HG03139 (cell line): ENCODE measurements at regions not wholly inside any gene's neighbourhood (a gene's known extent, or its start where the extent isn't known, plus 50 kb on each side); places are given as distances from the start of the nearest gene placed in this dataset.
"Not testable (repeated sequence)": the region's sequence is repeated elsewhere in the genome, so short reads cannot be mapped to it uniquely, and the experiment has no call there.

Experiments used
- ATAC-seq: cut with Tn5 transposase; IDR thresholded peaks from one replicate; pipeline ENCODE4 v1.9.1; 2021; ENCODE audit not compliant: unreplicated experiment

GRCh38 chr14:51342226-51342625 is 102.2 kb downstream of the TMX1 start:
- no peak for ATAC-seq

DNA sequence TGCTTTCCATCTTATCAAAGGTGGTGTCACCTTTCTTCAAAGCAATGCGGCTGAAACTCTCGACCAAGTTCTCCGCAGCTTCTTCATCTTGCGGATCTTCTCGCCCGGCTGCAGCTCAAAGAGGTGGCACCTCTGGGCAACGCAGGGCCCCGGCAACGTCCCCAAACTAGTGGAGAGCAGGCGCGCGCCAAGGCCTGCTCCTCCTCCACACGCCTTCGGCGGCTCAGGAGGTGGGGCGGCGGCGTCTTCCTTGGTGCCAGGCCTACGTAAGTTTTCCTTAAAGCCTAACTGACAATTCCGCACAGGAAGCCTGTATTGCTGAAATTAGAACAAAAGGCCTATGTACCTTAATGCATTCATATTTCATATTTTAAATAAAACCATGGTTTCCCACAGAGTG is 112.0 kb downstream of the TMX1 start:
- no peak for ATAC-seq

DNA sequence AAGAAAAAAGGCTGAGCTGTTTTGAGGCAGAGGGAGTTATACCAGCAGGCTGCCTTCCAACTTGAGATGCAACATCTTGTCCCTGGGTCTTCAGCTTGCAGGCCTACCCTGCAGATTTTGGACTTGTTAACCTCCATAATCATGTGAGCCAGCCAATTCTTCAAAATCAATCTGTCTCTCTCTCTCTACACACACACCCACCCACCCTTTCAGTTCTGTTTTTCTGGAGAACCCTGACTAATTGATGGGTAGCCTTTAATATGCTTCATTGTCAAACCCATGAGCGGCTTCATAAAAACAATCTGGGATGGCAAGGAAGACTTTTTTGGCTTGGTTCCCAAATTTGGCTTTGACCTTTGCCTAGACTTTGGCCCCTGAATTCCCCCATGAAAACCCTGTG is 113.9 kb downstream of the TMX1 start:
- ATAC-seq: no peak

DNA sequence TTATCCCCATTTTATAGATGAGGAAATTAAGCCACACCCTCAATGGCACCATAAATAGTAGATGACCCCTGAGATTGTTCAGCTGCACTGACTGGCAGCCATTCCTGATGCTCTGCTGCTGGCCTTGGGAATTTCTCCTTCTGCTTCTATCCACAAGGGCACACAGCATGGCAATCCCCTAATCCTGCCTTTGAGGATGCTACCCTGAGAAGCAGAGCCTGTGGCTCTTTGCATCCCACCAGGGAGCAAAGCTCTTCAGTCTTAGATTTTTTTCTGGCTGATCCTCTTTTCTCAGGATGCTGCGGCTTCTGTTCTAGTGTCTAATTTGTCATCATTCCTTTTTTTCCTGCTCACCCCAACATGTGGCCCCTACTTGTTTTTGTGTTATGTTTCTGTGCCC is 114.8 kb downstream of the TMX1 start:
- ATAC-seq: no peak

DNA sequence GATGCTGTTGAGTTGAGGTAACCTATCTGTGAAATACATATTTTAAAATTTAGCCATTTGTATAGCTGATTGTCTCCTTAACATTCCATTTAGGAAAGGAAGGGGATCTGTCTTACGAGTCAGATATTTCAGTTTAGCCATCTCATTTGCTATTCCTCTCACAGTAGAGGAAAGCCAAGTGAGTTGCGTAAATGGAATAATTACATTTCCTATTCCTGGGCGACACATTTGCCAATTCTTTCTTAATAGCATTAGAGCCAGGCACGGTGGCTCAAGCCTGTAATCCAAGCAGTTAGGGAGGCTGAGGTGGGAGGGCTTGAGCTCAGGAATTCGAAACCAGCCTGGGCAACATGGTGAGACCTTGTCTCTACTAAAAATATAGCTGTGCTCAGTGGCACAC is 116.3 kb downstream of the TMX1 start:
- no peak for ATAC-seq

GRCh38 chr14:51357250-51357649 is 117.2 kb downstream of the TMX1 start:
- ATAC-seq: no peak

- no peak for ATAC-seq
These were observed 120.5 kb downstream of the TMX1 start for GRCh38 chr14:51360592-51360991.

- no peak for ATAC-seq
These were observed 125.4 kb downstream of the TMX1 start for GRCh38 chr14:51365241-51365965.

GRCh38 chr14:51366460-51366859 is 126.4 kb downstream of the TMX1 start:
- ATAC-seq: not testable (repeated sequence)

DNA sequence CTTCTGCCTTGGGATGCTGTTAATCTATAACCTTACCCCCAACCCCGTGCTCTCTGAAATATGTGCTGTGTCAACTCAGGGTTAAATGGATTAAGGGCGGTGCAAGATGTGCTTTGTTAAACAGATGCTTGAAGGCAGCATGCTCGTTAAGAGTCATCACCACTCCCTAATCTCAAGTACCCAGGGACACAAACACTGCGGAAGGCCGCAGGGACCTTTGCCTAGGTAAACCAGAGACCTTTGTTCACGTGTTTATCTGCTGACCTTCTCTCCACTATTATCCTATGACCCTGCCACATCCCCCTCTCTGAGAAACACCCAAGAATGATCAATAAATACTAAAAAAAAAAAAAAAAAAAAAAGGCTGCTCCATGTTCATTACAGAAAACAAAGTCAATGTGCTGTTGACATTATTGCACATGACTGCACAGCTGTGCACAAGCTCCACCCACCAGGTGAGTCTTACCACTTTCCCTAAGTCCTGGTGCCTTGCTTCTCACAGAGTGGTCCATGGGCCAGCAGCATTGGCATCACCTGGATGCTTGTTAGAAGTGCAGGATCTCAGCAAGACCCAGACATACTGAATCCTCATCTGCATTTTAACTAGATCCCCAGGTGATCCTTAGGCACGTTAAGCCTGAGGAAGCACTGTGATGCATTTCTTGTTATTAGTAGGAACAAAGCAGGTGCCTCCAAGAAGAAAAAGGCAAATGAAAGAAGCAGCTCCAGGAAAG is 127.0 kb downstream of the TMX1 start:
- ATAC-seq: not testable (repeated sequence)

- ATAC-seq: no peak
These were observed 127.5 kb downstream of the TMX1 start for GRCh38 chr14:51367600-51367931.

DNA sequence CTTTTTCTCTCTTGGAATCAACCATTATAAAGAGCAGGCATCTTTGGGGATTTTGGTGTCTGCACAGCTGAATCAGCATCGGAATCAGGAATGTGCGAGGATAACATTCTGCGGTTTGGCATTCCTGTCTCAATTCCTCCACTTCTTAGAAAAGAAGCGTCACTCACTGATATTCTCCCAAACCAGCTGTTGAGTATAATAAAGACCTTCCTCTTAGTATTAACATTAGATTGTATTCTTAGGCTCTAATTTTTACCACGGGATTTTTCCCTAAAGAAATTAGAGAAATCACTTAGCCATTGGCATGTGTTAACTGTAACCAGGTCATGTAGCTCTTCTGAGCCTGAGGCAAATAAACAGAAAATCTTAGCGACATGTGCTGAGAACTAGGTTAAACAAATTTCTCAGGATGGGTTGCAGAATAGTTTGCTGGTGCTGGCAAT is 128.7 kb downstream of the TMX1 start:
- no peak for ATAC-seq

DNA sequence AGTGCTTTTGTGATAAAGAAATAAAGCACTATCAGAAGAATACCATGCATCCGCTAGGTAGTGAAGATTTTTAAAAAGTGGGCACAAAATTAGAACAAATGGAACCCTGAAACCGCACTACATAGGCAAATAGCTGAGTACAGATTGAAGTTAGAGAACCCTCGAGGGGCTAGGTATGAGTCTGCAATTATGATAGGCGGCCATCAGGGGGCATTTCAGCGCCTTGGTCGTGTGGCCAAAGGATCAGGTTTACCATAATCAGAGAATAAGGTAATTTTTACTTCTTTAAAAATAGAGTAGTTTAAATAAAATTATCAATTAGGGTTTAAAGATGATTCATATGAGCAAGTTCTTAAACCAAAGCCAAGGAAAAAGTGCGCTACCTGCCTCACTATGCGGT is 129.8 kb downstream of the TMX1 start:
- ATAC-seq: no peak

- ATAC-seq: no peak
These were observed 130.8 kb downstream of the TMX1 start for GRCh38 chr14:51370758-51371386.

DNA sequence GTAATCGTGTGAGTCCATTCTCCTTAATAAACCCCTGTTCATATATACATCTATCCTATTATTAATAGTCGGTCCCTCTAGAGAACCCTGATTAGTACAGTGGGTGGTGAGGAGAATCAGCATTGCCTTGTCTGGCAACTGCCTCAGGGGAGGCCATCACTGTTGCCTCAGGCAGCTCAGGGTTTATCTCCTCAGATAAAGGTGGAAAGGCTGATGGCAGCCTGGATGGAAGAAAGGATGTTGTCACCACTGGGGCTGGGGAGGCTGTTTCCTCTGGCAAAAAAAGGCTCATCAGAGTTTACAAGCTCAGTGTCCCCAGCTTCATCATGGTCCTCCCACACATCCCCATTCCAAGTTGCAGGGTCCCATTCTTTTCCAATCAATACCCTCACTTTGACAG is 137.1 kb downstream of the TMX1 start:
- ATAC-seq: not testable (repeated sequence)

DNA sequence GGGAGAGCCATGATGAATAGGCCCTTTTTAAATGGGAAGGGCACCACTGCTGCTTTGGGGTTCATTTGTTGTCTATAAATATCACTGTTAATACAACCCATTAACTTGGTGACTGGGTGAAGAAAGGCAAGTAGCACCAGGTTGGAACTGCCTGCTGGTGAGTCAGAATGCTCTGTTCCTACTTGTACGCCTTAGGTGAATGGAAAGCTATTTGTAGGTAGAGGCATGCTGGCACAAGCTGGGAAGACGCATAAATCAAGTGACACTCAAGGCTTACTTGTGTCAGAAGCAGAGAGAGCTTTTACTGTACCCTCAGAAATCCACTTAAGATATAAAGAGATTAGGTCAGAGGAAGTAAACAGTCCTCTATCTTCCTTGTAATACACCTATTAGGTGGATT is 142.5 kb downstream of the TMX1 start:
- ATAC-seq: no peak

GRCh38 chr14:51386411-51386810 is 146.4 kb downstream of the TMX1 start:
- ATAC-seq: no peak

DNA sequence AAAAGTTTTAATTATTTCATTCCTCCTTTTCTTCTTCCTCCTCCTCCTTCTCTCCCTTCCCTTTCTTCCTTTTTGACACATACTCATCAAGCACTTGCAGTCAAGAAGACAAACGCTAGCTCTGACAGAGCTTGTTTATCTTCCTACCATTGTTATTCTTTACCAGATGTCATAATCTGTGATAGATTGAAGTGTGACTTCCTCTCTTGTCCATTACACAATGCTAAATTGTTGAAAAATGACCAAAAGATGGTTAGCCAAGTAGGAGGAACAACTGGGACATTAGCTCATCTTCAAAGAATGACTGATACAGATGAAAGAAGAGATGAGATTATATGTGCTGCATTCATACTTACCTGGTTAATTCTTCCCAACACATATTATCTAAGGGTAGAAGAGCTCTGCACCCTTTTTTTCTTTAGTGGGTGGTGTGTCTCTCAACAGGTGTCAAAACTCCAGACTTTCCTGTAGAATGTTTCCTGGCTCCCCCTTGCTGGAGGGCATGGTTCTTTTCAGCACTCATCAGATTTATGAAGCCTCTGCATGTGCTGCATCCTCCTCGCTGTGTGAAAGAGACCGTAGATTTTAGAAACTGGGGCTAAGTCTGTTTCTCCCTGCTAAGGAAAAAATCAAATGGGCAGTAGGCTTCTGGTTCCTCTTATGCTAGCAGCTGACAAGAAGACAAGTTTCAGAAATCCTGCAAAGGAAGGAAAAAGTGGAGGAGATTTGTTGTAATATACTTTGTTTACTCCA is 147.1 kb downstream of the TMX1 start:
- ATAC-seq: no peak

DNA sequence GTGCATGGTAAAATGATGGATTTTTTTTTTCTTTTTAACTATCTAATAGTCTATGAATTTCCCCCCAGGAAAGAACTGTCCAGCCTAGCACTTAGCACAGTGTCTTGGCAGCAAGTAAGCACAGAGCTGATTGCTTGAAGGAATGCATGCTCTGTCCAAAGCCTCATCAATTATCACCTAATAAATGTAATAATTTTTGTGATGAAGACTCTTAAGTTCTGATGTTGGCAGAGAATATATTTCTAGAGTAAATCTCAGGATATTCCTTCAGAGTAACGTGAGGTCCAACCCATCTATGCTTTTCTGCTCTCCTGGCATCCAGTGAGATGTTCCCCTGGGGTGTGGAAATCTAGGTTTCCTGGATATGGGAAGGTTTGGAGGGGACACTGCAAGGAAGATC is 152.4 kb downstream of the TMX1 start:
- no peak for ATAC-seq

- ATAC-seq: no peak
These were observed 154.3 kb downstream of the TMX1 start for GRCh38 chr14:51394384-51394783.

- no peak for ATAC-seq
These were observed 154.8 kb downstream of the TMX1 start for GRCh38 chr14:51394804-51395203.
